ENCODE measurements at regions not wholly inside any gene's neighbourhood (a gene's known extent, or its start where the extent isn't known, plus 50 kb on each side); places are given as distances from the start of the nearest gene placed in this dataset.

- FAIRE-seq (no peak), DNase-seq (ENCODE audit: low read depth in 1 of 2, low spot score in 1 of 2) (no peak), ATAC-seq (no peak)
- H3K27ac ChIP-seq: no peak overlapping the region
- ChIA-PET CTCF (no interaction called here), POLR2A (no interaction called here)
- no peak overlapping the region for H3K4me3 ChIP-seq
- no peaks in the 10 kb centered on the region for H3K4me1 ChIP-seq
- H3K4me2 ChIP-seq: no peak overlapping the region
- TF ChIP-seq BHLHE40 (IDR thresholded peaks at IDR 0.05; ENCODE audit: low read depth, low read length): no peak
- no peak for TF ChIP-seq CHD4 (IDR thresholded peaks at IDR 0.05; ENCODE audit: borderline replicate concordance)
- no peak for TF ChIP-seq HES2 (IDR thresholded peaks at IDR 0.05)
- TF ChIP-seq RAD21 (conservative IDR thresholded peaks at IDR 0.05 in 1 of 2, IDR thresholded peaks at IDR 0.05 in 1 of 2): no peak
- TF ChIP-seq ATOH8 (CRISPR knock-in tag; IDR thresholded peaks at IDR 0.05; ENCODE audit: low read depth): no peak
- no peak for TF ChIP-seq HOXA7 (CRISPR knock-in tag; IDR thresholded peaks at IDR 0.05)
- no peak for TF ChIP-seq ELK1 (IDR thresholded peaks at IDR 0.05; ENCODE audit: low read depth, low read length)
- TF ChIP-seq EP300 (IDR thresholded peaks at IDR 0.05): no peak
- TF ChIP-seq FOXS1 (CRISPR knock-in tag; IDR thresholded peaks at IDR 0.05): no peak
- TF ChIP-seq MAFK (IDR thresholded peaks at IDR 0.05; ENCODE audit: partially characterized antibody): no peak
- peaks cover 7% of the 10 kb centered on the region; the same call in 2 of the 3 replicates for H3K9me3 ChIP-seq
Observed at GRCh38 chr1:55746710-55747109, 531.5 kb upstream of the USP24 start.

- 38% methylated on average over 1 of the region's 1 CpG for WGBS (ENCODE audit: missing lambda C conversion rate)
- CTCF ChIA-PET: no interaction called here
- no peak overlapping the region for H3K4me2 ChIP-seq
- H3K4me3 ChIP-seq: no peak overlapping the region
- FAIRE-seq (no peak), DNase-seq (ENCODE audit: low read depth in 1 of 2, low spot score in 1 of 2) (no peak), ATAC-seq (no peak)
- POLR2A ChIA-PET: no interaction called here
- no peak overlapping the region for H3K27ac ChIP-seq
- H3K4me1 ChIP-seq: no peaks in the 10 kb centered on the region
- peaks cover 3% of the 10 kb centered on the region; the same call in 2 of the 3 replicates for H3K9me3 ChIP-seq
- TF ChIP-seq EP300 (IDR thresholded peaks at IDR 0.05) (no peak), RCOR1 (IDR thresholded peaks at IDR 0.05; ENCODE audit: low read depth, low read length) (no peak), CHD2 (IDR thresholded peaks at IDR 0.05; ENCODE audit: low read length, partially characterized antibody) (no peak), CBX2 (IDR thresholded peaks at IDR 0.05; ENCODE audit: borderline replicate concordance, low read depth) (no peak), POLR2A (IDR thresholded peaks at IDR 0.05; ENCODE audit: low read length) (no peak), RNF2 (IDR thresholded peaks at IDR 0.05; ENCODE audit: borderline replicate concordance, low read depth) (no peak), RARB (CRISPR knock-in tag; IDR thresholded peaks at IDR 0.05) (no peak), CHD4 (IDR thresholded peaks at IDR 0.05; ENCODE audit: borderline replicate concordance) (no peak), ELK1 (IDR thresholded peaks at IDR 0.05; ENCODE audit: low read depth, low read length) (no peak), SREBF2 (IDR thresholded peaks at IDR 0.05) (no peak), JUN (IDR thresholded peaks at IDR 0.05) (no peak), REST (IDR thresholded peaks at IDR 0.05) (no peak), TP53 (CRISPR knock-in tag; IDR thresholded peaks at IDR 0.05) (no peak), MAFK (IDR thresholded peaks at IDR 0.05; ENCODE audit: partially characterized antibody) (no peak)
Observed at GRCh38 chr1:55741516-55741915, 526.4 kb upstream of the USP24 start.
